ENCODE measurements at regions not wholly inside any gene's neighbourhood (a gene's known extent, or its start where the extent isn't known, plus 50 kb on each side); places are given as distances from the start of the nearest gene placed in this dataset.

GRCh38 chr17:77884967-77885641 lies 73.4 kb upstream of the TNRC6C start:
- no peak for DNase-seq (ENCODE audit: low spot score)
- TF ChIP-seq CTCF (IDR thresholded peaks at IDR 0.05; ENCODE audit: extremely low read depth, insufficient read depth, missing control alignments) = no peak
- in situ Hi-C loops (cut with MboI; ENCODE audit: low pct_unique_long_range_greater_than_20kb, low sequenced_read_pairs, unreplicated experiment) = no loop called here

GRCh38 chr17:77885678-77886386 lies 72.7 kb upstream of the TNRC6C start:
- in situ Hi-C loops (cut with MboI; ENCODE audit: low pct_unique_long_range_greater_than_20kb, low sequenced_read_pairs, unreplicated experiment) = no loop called here
- no peak for DNase-seq (ENCODE audit: low spot score)
- TF ChIP-seq CTCF (IDR thresholded peaks at IDR 0.05; ENCODE audit: extremely low read depth, insufficient read depth, missing control alignments) = no peak

GRCh38 chr17:77886387-77886728 lies 72.1 kb upstream of the TNRC6C start:
- no peak for DNase-seq (ENCODE audit: low spot score)
- in situ Hi-C loops (cut with MboI; ENCODE audit: low pct_unique_long_range_greater_than_20kb, low sequenced_read_pairs, unreplicated experiment) = no loop called here
- no peak for TF ChIP-seq CTCF (IDR thresholded peaks at IDR 0.05; ENCODE audit: extremely low read depth, insufficient read depth, missing control alignments)

- TF ChIP-seq CTCF (IDR thresholded peaks at IDR 0.05; ENCODE audit: extremely low read depth, insufficient read depth, missing control alignments) = no peak
- no peak for DNase-seq (ENCODE audit: low spot score)
- in situ Hi-C loops (cut with MboI; ENCODE audit: low pct_unique_long_range_greater_than_20kb, low sequenced_read_pairs, unreplicated experiment) = no loop called here
These were observed 71.4 kb upstream of the TNRC6C start for GRCh38 chr17:77887110-77887463.

GRCh38 chr17:77887464-77888241 lies 70.8 kb upstream of the TNRC6C start:
- in situ Hi-C loops (cut with MboI; ENCODE audit: low pct_unique_long_range_greater_than_20kb, low sequenced_read_pairs, unreplicated experiment) = no loop called here
- TF ChIP-seq CTCF (IDR thresholded peaks at IDR 0.05; ENCODE audit: extremely low read depth, insufficient read depth, missing control alignments) = no peak
- no peak for DNase-seq (ENCODE audit: low spot score)

GRCh38 chr17:77888242-77889134 lies 70.0 kb upstream of the TNRC6C start:
- in situ Hi-C loops (cut with MboI; ENCODE audit: low pct_unique_long_range_greater_than_20kb, low sequenced_read_pairs, unreplicated experiment) = no loop called here
- DNase-seq (ENCODE audit: low spot score) = no peak
- no peak for TF ChIP-seq CTCF (IDR thresholded peaks at IDR 0.05; ENCODE audit: extremely low read depth, insufficient read depth, missing control alignments)

Data from GM13977 (cell line).